HG02678 (cell line): ENCODE measurements at regions not wholly inside any gene's neighbourhood (a gene's known extent, or its start where the extent isn't known, plus 50 kb on each side); places are given as distances from the start of the nearest gene placed in this dataset.
"Not testable (repeated sequence)": the region's sequence is repeated elsewhere in the genome, so short reads cannot be mapped to it uniquely, and the experiment has no call there.

Source experiments
- ATAC-seq: cut with Tn5 transposase; IDR thresholded peaks from one replicate; pipeline ENCODE4 v1.9.1; 2021; ENCODE audit warnings: mild to moderate bottlenecking, moderate library complexity; ENCODE audit not compliant: unreplicated experiment

DNA sequence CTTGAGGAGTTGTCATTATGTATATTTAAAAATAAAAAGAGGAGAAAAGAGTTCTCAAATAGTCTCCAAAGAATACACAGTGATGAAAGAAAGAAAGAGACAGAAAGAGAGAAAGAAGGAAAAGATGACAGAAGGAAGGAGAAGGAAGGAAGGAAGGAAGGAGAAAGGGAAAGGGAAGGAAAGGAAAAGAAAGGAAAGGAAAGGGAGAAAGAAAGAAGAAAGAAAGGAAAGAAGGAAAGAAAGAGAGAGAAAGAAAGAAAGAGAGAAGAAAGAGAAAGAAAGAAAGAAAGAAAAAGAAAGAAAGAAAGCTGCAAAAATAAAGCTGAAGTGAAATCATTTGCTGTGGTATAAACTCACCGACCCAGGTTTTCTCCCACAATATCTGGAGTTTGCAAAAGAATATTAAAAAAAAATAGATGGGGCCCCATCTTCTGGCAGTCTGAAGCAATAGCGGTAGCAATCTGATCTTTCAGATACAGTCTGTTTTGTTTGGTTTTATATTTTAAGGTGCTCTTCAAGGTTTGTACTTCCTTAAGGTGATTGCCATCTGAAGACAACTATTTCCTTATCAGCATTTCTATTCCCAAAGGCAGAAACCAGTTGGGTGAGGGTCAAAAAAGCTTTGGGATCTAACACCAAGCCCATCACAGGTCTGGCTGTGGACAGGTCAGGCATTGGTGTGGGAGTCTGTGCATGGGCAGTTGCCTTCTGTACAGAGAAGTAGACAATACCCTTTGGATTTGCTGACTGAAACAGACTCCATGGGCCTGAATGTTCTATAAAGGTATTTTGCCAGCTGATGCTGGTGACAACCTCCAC lies 160.4 kb downstream of the CPEB2 start:
- ATAC-seq, result no peak

- no peak for ATAC-seq
Measured at GRCh38 chr4:15163284-15163645, 161.0 kb downstream of the CPEB2 start.

DNA sequence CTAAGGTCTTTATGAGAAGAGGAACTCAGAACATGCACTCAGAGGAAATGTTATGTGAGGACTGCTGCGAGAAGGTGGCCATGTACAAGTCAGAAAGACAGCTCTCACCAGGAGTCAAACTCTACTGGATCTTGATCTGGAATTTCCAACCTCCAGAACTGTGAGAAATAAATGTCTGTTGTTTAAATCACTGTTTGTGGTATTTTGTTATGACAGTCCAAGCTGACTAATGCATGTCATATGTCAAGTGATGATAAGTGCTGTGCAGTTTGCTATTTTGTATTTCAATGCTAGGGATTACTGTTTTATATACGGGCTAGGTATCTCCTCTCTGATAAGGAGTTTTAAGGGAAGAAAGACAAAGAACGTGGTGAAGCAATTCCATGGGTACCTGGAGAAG lies 162.3 kb downstream of the CPEB2 start:
- ATAC-seq, result no peak

DNA sequence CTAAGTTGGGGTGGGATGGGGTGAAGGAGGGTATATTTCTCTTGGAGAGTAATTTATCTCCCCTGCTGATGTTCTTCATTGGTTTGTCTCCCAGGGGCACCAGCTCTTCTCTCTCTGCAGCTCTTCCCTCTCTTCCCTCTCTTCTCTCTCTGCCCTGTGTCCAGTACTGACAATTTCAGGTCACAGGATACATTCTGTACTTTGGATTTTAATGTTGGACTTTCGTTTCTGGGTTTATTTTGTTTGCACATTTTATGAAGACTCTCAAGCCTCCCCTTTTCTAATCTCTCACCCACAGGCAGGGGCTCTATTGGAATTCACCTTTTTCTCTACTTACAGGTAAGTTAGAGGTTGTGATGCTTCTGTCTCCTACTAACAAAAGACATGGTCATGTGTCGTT lies 165.5 kb downstream of the CPEB2 start:
- ATAC-seq, result no peak

DNA sequence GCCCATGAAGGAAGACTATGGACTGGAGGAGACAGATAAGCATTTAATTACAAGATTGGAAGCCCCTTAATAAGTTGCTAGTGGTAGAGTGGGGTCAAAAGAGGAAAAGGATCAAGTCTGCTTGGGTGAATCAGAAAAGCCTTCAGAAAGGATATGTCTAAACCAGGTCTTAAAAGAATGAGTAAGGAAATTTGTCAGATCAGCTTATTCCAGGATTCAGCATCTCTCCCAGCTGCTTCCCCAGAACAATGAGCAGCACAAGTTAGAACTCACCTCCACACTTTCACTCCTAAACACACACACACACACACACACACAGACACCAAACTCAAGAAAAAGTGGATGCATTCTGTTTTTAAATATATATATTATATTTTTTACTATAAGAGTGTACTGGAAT lies 166.5 kb downstream of the CPEB2 start:
- ATAC-seq, result no peak

DNA sequence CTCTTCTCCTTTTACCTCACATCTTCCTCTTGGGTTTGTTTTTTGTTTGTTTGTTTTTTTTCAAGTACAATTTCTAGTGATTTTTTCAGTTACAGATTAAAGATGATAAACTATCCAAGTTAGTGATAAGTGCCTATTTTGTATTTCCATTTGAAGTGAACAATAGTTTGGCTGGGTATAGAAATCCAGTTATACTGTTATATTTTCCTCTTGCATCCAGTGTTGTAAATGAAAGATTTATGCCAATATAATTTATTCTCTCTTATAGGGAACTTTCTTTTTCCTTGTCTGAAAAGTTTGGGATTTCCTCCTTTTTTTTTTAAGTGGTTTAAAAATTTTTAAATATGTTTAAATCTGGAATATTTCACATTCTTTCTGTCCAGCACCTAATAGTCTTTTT lies 169.4 kb downstream of the CPEB2 start:
- no peak for ATAC-seq

DNA sequence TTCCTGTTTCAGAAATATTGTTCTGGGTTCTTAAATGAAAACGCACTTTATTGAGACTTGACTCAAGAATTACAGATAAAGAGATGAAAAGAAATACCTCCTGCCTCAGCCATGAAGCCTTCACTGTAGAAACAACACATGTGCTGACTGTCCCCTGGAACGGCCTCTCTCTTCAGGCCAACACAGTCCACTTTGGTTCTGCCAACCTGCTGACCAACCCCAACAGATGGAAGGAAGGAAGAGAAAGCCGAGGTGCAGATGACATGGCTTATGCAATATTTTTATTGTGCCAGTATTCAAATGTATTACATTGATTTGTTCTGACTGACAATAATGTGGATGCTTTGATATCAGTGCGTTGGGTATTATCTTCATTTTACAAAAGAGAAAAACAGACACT lies 171.0 kb downstream of the CPEB2 start:
- ATAC-seq, result no peak

DNA sequence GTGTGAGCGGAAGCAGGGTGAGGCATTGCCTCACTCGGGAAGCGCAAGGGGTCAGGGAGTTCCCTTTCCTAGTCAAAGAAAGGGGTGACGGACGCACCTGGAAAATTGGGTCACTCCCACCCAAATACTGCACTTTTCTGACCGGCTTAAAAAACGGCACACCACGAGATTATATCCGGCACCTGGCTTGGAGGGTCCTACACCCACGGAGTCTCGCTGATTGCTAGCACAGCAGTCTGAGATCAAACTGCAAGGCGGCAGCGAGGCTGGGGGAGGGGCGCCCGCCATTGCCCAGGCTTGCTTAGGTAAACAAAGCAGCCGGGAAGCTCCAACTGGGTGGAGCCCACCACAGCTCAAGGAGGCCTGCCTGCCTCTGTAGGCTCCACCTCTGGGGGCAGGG lies 171.9 kb downstream of the CPEB2 start:
- not testable (repeated sequence) for ATAC-seq

DNA sequence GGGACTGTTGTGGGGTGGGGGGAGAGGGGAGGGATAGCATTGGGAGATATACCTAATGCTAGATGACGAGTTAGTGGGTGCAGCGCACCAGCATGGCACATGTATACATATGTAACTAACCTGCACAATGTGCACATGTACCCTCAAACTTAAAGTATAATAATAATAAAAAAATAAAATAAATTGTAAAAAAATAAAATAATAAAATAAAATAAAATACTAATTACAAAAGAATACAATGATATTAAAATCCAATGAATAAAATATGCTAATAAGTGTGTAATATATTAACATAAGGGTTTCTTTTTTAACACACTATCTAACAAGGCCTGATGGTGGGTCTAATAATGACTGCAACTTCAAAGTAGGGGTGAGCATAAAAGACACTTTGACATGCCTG lies 177.6 kb downstream of the CPEB2 start:
- ATAC-seq, result not testable (repeated sequence)

DNA sequence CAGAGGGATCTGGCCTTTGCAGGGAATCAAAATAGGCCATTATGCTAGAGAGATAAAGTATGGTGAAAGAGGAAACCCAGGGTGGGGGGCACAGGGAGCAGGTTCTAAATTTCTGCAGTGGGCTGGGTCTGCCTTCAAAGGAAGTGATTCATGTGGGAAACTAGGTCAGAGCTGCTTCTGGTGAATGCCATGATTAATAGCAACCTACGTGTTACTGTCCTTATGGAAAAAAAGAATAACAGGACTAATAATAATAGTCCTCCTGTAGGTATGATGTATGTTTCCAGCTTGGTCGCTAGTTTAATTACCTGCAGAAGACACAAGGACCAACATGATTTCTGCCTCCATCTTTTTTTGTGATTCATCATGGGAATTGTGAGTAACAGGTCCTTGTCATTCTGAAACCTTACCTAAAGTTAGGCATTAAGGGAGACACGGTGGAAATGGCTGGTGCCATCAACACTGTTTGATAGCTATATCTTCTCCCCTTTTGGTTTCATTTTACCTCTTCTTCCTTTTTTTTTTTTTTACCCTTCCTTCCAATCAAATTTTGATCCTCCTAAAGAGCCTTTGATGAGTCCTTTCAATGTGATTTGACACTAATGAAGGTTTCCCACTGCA lies 180.4 kb downstream of the CPEB2 start:
- peak; percentile 42 for ATAC-seq

DNA sequence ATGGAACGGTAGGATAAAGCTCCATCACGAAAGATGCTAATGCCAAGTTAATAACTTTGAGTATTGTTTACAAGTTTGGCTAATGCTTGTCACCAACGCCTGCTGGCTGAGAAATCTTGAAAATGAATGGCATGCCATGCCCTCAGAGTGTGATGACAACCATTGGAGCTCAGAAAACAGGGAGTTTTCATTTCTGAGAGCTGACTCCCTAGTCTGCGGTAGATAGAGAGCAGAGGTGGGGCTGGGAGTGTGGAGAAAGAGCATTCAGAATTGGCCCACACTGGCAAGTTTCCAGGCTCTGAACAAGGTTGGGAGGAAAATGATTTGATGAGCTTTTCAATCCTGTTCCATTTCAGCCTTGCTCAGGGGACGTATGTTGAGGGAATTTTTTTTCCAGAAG lies 183.9 kb downstream of the CPEB2 start:
- ATAC-seq, result no peak

GRCh38 chr4:15186806-15187205 lies 184.5 kb downstream of the CPEB2 start:
- ATAC-seq, result no peak

GRCh38 chr4:15188605-15189539 lies 186.6 kb downstream of the CPEB2 start:
- ATAC-seq, result no peak

- ATAC-seq, result no peak
Measured at GRCh38 chr4:15194520-15194919, 192.2 kb downstream of the CPEB2 start.

- ATAC-seq, result no peak
Measured at GRCh38 chr4:15197005-15197404, 194.7 kb downstream of the CPEB2 start.

DNA sequence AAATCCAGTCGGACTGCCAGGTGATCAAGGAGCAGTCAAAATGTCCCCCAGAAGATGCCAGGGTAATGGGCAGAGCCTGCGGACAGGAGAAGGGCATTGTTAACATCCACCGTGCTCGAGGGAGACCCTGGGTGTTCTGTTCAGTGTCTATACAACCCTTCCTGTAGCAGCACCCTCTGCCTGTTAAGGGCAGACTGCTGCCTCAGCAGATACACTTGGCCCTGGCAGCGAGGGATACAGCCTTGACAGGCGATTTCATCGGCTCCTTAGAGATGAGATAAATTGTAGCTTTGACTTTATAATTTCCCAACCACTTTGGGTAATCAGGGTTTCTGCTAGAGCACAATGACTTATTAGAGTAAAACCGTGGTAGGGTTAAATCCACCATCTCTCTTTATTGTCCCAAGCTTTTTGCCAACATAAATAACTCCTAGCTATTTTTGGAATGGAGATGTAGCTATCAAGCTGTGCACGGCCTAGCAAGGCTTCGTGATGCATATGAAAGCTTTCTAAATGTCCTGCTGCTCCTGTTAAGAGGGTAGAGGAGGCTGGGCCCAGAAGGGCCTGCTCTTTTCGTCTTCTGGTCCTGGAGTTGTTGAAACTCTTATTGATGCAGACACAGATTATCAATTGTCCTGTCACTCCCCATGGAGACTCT lies 195.9 kb downstream of the CPEB2 start:
- no peak for ATAC-seq

GRCh38 chr4:15201782-15202181 lies 199.5 kb downstream of the CPEB2 start:
- ATAC-seq, result no peak

GRCh38 chr4:15202481-15202880 lies 200.2 kb downstream of the CPEB2 start:
- ATAC-seq, result no peak

DNA sequence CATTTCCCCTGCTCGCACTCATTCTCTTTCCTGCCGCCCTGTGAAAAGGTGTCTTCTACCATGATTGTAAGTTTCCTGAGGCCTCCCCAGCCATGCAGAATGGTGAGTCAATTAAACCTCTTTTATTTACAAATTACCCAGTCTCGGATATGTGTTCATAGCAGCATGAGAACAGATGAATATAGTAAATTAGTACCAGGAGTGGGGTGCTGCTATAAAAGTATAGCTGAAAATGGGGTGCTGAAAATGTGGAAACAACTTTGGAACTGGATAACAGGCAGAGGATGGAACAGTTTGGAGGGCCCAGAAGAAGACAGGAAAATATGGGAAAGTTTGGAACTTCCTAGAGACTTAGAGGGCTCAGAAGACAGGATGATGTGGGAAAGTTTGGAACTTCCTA lies 204.2 kb downstream of the CPEB2 start:
- ATAC-seq, result not testable (repeated sequence)

DNA sequence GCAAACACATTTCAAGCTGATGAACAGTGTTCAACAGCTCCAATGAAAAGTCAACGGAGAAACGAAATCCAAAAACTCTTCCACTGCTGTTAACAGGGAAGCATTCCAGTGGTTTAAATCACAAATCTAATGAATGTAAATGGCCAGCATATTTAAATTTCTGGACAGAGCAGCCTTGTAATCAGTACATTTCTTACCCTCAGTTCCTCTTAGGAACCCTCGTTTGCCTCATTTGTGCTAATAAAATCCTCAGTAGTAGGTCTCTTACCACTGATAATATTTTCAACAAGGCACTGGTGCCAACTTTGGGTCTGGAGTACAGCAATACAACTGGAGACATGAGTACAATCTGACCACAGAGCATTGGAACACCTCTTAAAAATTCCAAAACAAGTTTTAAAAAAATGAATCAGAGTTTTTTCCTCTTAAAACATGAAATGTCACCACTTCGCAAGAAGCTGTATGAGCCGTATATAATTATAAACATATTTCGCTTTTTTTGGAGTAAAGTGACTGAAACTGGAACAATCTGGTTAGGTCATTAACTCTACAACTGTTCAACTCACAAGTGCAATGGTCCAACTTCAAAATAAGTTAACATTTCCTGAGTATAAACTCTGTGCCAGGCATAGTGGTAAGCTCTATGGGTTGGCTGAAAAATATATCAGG lies 211.2 kb downstream of the CPEB2 start:
- no peak for ATAC-seq

GRCh38 chr4:15215109-15215508 lies 212.7 kb upstream of the C1QTNF7 start:
- ATAC-seq, result no peak
